Dermis blood vessel endothelial cell (primary cell): ENCODE measurements at regions not wholly inside any gene's neighbourhood (a gene's known extent, or its start where the extent isn't known, plus 50 kb on each side); places are given as distances from the start of the nearest gene placed in this dataset.
"Not testable (repeated sequence)": the region's sequence is repeated elsewhere in the genome, so short reads cannot be mapped to it uniquely, and the experiment has no call there.

Source experiments
- DNase-seq: peaks from one replicate; pipeline ENCODE4 v3.0.0; 2010

GRCh38 chr2:228782281-228782680 is 488.8 kb downstream of the PID1 start:
- DNase-seq = no peak

- DNase-seq = no peak
Measured at GRCh38 chr2:228777855-228778355, 493.2 kb downstream of the PID1 start.

DNA sequence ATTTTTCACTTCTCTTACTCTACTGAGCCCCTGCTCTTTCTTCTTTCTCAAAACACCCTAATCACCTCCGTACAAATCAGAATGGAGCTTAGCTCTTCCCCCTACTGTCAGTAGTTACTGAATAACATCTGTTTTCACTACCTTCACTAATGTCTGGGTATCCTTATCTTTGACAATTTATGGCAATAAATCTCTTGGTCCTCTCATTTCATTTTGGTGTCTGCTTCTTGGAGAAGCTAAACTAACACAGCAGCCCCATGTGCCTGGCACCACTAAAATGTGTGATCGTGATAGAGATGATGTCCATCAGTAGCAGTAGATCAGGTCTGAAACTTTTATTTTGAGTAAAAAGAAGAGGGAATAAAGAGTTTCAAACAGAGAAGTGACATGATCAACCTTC is 496.5 kb downstream of the PID1 start:
- DNase-seq = no peak

DNA sequence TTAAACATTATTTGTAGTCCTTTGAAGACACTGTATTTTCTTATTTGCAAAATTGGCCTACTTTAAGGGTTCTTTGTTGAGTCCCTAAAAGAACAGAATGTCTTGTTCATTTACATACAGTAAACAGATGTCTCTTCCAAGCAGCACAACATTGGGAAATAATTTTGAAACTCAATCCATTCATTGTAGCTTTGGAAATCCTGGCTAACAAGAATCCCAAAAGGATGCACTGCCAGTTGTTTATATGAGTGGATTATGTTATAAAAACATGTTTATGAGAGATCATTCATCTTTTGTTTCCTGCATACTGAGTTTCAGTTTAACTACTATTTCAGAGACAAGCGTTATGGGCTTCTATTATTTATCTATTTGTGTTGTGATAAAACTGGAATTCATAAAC is 499.3 kb downstream of the PID1 start:
- DNase-seq = no peak

DNA sequence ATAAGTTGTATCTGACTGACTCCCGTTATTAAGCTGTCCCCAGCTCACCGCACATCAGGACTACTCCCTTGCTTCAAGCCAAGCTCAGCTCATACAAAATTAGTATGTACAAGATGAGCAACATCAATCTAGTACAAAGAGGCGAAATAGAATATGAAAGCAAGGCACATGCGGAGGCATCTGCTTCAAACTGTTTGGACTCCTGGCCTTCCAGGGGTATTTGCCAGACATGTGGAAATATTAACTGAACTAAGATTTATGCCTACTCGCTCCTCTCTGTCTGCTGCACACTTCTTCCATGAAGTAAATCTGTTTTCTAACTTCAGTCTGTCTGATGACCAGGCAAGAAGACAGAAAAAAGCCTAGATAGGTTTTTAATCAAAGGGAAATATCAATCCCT is 499.8 kb downstream of the PID1 start:
- no peak for DNase-seq

GRCh38 chr2:228768818-228769217 is 502.3 kb downstream of the PID1 start:
- no peak for DNase-seq

- DNase-seq = not testable (repeated sequence)
Measured at GRCh38 chr2:228768141-228768540, 502.9 kb downstream of the PID1 start.

GRCh38 chr2:228767196-228767595 is 503.9 kb downstream of the PID1 start:
- no peak for DNase-seq

DNA sequence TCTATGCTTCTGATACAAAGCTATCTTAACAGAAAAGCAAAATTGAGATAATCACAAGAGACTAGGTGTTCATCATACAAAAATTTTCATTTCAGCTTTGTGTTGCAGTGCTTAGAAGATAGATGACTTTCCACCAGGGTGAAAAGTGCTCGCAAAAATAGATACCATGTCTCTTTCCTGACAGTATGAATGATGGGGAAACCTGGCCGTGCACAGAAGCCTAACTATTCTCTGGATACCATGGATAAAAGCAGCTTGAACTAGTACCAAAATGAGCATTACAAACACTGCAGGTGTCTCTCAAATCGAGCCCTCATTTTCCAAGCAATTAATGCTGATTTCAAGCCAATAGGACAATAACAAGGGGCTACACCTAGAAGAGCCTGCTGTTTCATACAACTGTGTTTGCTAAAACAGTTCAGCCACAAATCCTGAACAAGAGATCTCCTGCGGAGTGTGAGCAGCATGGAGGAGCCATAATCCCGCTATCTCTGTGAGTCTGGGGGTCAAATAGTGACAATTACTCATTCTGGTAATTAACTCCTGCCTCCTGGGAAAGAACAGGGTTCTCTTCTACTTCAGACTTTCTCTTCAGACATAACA is 507.6 kb downstream of the PID1 start:
- DNase-seq = no peak

DNA sequence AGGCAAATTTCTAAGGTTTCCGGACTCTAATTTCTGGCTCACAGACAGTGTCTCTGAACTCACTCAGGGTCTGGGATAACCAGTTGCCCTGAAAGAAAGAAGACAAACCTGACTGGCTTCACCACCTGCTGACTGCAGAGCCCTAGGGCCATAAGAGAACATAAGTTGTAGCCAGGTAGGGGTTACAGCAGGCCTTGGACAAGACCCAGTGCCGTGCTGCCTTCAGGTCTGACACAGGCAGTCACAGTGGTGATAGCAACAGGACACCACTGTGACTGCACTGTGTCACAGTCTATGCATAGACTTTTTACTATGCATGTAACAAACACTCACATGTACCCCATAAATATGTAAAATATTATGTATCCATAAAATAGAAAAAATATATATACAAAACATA is 508.5 kb downstream of the PID1 start:
- DNase-seq = no peak

- DNase-seq = not testable (repeated sequence)
Measured at GRCh38 chr2:228755661-228756060, 515.4 kb downstream of the PID1 start.

- DNase-seq = no peak
Measured at GRCh38 chr2:228747483-228747882, 523.6 kb downstream of the PID1 start.

DNA sequence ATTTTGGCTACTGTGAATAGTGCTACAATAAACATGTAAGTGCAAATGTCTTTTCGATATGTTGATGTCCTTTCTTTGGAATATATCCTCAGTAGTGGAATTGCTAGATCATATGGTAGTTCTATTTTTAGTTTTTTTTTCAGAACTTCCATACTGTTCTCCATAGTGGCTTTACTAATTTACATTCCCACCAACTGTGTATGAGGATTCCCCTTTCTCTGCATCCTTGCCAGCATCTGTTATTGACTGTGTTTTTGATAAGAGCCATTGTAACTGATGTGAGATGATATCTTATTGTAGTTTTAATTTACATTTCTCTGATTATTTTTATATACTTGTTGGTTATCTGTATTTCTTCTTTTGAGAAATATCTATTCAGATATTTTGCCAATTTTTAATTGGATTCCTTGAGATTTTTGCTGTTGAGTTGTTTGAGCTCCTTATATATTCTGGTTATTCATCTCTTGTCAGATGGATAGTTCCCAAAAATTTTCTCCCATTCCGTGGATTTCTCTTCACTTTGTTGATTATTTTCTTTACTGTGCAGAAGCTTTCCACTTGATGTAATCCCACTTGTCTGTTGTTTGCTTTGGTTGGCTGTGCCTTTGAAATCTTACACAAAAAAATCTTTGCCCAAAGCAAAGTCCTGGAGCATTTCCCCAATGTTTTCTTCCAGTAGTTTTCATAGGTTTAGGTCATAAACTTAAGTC is 532.3 kb downstream of the PID1 start:
- no peak for DNase-seq

DNA sequence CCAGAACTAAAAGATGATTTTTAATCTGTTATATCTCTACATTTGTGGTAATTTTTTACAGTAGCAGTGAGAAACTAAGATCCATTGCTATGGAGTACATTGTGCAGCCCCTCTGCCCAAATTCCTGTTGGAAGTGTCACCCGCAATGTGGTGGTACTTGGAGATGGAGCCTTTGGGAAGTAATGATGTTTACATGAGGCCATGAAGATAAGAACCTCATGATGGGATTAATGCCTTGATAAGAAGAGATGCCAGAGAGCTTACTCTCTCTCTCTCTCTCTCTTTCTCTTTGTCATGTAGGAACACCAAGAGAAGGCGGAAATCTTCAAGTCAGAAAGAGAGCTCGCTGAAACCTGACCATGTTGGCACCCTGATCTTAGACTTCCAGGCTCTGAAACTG is 535.4 kb downstream of the PID1 start:
- DNase-seq = no peak

- DNase-seq = no peak
Measured at GRCh38 chr2:228731517-228731916, 539.6 kb downstream of the PID1 start.

GRCh38 chr2:228728961-228729360 is 542.1 kb downstream of the PID1 start:
- no peak for DNase-seq

- no peak for DNase-seq
Measured at GRCh38 chr2:228725031-228725430, 543.5 kb upstream of the SPHKAP start.

- no peak for DNase-seq
Measured at GRCh38 chr2:228723599-228723998, 542.1 kb upstream of the SPHKAP start.

DNA sequence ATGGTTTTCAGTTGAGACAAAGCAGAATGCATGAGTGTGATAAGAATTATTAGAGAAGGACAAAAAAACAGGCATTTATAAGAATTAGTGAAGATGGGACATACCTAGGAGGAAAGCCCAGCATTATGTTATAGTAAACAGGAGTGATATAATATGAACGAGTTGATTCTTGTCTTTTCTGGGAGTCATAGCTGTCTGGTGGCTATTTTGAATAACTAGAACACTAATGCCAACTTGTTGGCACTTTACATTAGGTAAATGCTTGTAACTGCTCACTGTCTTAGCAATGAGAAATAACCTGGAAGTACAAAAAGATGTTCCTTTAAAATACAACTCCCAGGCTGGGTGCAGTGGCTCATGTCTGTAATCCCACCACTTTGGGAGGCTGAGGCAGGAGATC is 540.8 kb upstream of the SPHKAP start:
- no peak for DNase-seq

GRCh38 chr2:228720895-228721294 is 539.4 kb upstream of the SPHKAP start:
- no peak for DNase-seq

- no peak for DNase-seq
Measured at GRCh38 chr2:228709788-228710371, 528.4 kb upstream of the SPHKAP start.

GRCh38 chr2:228707846-228708245 is 526.4 kb upstream of the SPHKAP start:
- no peak for DNase-seq

DNA sequence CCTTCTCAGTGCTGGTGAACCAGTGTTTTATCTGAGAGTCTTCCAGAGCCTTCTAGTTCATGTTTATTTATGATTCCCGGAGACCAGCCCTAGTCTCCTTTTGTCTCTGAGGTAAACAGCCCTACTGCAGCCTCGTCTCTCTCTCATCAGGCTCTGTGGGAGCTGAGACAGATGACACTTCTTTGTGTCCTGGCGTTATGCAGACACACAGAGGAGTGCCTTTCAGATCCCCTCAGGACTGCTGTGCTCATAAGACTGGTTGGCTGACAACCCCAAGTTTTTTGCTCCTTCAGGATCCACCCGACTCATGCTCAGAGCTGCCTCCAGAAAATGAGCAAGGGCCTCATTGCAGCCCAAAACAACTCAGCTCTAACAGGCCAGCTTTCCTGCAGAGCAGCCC is 523.8 kb upstream of the SPHKAP start:
- no peak for DNase-seq

- no peak for DNase-seq
Measured at GRCh38 chr2:228703152-228703551, 521.7 kb upstream of the SPHKAP start.
